M059J (cell line): ENCODE measurements at regions not wholly inside any gene's neighbourhood (a gene's known extent, or its start where the extent isn't known, plus 50 kb on each side); places are given as distances from the start of the nearest gene placed in this dataset.
"Not testable (repeated sequence)": the region's sequence is repeated elsewhere in the genome, so short reads cannot be mapped to it uniquely, and the experiment has no call there.

Experiments
- DNase-seq: peaks from one replicate; pipeline ENCODE4 v3.0.0-alpha.2; 2012; ENCODE audit warnings: low read depth

DNA sequence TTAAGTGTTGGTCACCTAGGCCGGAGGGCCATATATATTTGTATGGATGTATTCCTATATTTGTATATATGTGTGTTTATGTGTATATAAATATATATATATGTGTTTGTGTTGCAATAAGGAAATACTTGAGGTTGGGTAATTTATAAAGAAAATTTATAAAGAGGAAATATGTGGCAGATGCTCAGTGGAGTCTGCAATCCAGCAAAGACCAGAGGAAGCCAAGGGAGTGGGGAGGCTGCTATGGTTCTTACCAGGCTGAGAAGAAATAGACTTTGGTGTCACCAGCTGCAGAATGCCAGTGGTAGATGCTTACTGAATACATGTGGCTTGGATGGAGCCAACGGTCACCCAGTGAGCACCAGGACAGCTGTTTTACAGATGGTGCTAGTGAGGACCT lies 97.4 kb upstream of the ELOVL5 start:
- DNase-seq = no peak

DNA sequence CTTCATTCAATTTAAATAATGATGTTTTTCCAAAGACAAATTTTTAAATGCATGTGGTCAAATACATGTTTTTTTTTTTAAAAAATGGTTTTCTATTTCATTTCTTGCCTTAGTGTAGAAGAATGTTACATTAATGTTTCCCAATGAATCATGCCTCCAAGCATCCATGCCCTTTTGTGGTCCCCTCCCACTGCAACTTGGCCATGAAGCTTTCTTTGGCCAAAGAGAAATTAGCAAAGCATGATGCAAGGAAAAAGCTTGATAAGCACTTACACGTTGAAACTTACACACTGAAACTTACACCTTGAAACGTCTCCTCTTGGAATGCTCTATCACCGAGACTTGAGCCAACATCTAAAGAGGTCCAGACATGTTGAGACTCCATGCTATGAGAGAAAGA lies 93.0 kb upstream of the ELOVL5 start:
- peak; percentile 20 for DNase-seq

DNA sequence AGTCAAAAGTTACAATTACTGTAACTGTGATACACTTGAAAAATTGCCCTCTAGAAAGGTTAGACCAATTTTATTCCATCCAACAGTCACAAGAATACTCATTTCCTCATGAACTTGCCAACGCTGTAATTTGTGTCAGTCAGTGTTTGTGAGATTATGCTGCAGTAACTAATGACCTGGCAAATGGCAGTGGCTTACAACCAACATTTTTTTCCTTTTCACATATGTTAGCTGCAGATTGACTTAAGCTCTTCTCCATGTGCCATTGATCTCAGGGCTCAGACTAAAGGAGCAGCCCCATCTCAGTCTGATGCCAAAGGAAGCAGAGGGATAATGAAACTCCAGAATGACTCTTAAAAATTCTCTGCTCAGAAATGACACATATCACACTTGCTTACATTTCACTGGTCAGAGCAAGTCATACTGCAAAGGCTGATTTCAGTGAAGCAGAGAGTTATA lies 92.3 kb upstream of the ELOVL5 start:
- no peak for DNase-seq

DNA sequence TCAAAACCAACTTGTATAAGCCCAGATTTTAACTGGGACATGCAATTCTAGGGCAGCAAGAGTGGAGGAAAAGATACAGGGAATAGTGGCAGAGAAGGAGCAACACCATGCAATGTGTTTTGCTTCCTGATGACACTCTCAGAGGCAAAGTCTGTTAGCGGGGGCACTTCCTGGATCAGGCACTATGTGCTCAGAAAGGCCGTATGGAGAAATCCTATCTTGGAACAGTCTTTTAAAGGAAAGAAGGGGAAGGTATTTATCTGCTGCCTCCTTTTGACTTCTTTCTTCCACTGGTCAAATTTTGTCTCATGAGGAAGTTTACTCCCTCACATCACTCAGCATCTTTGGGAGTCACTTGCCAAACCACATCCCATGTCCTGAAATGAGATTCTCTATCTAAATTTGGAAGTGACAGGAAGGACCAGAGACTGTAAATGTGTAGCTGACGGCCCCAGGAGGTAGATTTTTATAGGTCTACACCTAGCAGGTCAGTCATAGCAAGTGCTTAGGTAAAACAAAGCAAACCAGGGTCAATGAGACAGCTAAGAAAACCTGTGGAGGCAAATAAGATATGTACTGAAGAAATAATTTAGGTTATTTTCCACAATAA lies 91.7 kb upstream of the ELOVL5 start:
- DNase-seq = no peak

DNA sequence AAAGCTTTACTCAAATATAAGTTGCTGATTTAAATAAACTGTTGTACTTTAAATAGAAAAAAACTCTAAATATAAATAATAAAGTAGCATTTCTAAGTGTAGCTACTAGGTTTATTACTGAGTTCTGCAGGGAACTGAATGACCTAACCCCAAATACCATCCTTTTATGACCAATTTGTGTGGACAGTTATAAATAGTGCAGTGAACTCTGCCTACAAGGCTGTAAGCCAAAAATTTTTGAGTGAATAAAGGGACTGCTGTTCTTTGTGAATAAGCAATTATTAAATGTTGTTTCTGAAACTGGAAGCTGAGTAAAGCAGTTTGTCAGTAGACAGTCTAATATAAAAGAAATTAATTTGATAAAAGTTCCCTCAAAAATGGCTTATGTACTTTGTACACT lies 90.8 kb upstream of the ELOVL5 start:
- DNase-seq = peak; percentile 25

DNA sequence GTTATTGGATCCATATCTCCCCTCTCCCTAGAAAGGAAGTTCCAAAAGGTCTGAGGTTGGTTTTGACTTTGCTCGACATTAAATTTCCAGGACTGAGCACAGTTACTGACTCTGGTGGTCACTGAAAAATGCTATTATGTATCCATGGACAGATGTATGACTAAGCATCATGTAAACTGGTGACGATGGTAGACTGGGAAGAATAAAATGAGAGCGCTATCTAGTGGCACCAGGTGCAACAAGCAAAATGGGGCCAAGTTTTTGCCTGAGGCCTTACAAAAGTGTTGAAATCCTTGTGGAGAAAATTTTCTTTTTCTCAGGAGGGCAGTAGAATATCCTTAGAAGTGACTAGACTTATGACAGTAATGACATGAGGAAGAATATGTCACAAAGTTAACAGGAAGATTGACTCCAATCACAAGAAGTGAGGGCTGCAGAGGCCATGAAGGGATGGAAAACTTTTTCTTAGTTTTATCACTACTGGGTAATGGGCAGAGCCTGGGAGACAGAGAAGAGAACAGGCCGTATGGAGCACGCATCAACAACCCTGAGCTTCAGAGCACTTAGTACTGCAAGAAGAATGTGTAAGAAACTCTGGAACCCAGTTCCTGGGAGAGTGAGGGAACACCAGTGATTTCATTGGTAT lies 88.9 kb upstream of the ELOVL5 start:
- DNase-seq = peak; percentile 87

DNA sequence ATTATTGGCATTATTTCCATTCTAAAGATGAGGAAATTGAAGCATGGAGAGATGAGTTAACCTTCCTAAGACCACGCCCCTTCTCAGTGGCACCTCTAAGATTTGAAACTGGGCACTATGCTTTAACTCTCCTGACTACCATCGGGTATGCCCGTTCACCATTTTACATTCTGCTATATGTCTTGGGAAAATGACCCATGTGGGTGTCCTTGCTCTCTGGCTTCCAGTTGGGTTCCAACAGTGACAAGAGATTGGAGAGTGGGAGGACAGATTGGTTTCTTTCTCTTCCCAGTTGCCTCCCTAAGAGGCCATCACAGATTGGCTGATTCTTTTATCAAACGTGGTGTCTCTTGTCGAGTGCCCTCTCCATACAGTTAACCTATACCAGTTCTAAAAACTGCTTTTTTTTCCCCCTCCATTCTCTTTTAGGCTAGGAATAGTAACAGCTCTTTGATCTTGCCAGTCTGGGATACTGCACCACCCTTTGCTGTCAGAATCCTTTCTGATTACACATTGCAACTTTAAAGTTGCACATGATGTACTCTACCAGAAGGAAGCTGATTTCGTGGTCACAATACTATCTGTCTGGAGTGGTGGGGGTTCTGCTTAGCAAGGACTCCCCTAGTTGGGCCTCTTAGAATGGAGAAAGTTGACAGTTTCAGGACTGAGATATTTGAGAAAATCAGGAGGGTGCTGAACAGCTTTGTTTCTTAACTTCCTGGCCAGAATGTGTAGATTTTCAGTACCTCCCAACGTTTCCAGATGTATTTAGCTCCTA lies 88.0 kb upstream of the ELOVL5 start:
- DNase-seq = no peak

DNA sequence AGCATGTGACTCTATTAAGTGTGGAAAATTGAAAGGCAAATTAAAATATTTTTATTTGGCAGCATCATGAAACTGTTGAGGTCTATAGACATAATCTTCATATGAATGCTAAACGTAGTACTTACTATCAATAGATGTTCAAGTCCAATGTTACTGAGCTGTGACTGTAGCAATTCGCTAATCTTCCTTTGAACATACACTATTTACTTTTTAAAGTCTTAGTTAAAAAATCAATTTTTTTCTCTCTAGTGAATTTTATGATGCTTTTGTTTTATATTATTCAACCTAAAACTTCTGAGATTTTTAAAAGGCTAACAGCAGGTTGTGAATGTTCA lies 85.2 kb upstream of the ELOVL5 start:
- no peak for DNase-seq

DNA sequence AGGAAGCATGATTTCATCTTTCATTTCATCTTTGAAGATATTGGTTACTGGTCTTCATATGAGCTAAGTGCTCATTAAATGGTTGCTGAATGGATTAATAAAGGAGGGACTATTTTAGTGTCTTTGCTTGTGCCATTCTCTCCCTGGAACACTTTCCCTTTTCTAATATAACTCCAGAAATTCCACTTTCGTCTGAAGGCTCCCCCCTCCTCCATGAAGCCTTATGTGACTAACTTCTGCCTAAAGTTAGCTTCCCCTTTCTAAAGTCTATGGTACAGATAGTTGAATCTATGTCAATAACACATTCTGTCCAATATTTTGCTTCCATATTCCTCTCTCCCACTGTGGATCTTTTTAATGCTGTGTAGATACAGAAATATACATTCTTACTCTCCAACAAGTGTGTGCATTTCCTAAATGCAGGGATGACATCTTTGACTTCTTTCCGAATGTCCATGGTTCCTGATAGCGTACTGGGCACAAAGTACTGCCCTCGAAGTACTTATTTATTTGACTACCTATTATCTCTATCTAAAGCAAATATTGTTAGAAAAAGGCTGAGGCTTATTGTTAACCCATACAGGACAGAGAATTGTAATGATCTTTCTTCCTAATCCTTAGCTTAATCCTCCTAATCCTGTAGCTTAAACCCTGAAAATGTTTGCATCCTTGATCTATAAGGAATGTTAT lies 84.7 kb upstream of the ELOVL5 start:
- DNase-seq = no peak

DNA sequence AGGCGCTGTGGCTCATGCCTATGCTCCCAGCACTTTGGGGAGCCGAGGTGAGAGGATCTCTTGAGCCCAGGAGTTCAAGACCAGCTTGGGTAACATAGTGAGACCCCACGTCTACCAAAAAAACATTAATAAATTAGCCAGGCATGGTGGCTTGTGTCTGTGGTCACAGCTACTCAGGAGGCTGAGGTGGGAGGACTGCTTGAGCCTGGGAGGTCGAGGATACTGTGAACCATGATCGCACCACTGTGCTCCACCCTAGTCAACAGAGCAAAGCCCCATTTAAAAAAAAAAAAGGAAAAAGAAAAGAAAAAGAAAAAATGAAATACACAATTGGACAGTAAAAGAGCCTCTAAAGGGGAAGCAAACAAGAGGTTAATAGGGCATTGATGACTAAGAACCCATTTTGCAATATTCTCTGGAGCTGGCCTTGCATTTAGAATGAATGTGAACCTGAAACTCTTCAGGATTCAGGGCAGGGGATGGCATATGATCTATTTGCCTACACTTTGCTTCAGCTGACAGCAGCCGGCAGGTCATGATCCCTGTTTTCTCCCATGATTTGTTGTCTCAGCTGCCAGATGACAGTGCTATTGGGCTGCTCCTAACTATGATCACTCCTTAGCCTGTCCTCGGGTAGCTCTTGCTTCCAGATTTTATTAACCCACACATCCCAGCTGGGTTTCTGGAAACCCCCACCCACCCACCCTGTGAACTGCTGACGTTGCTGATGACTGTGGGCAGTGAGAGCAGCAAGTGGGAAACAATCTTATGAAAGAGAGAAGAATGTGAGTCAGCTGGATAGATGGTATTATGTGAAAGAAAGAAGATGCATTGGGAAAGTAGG lies 83.8 kb upstream of the ELOVL5 start:
- peak; percentile 71 for DNase-seq

DNA sequence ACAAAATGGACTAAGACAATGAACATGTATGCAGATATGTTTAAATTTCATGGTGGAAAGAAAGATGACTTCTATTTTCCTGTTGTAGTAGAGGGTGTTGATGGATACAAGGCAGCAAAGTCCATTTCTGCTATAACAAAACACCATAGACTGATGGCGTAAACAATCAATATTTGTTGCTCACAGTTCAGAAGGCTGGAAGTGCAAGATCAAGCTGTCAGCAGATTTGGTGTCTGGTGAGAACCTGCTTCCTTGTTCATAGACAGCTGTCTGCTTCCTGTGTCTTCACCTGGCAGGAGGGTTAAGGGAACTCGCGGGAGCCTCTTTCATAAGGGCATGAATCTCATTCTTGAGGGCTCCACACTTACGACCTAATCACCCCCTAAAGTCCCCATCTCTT lies 83.0 kb upstream of the ELOVL5 start:
- no peak for DNase-seq

DNA sequence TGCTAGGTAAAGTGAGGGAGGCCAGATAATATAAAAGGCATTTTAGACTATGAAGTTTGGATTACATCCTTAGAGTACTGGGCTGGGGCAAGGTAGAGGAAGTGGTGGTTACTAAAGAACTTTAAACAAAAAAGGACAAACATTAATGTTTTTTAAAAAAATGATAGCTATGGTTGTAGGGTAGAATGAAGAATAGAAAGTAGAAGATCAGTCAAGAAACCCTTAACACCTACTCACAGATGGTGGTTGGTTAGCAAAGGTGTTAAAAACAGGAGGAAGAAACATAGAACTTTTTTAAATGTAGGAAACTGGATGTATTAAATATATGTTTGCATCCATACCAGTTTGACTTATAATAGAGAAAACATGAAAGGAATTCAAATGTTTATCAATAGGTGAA lies 80.7 kb upstream of the ELOVL5 start:
- DNase-seq = no peak

DNA sequence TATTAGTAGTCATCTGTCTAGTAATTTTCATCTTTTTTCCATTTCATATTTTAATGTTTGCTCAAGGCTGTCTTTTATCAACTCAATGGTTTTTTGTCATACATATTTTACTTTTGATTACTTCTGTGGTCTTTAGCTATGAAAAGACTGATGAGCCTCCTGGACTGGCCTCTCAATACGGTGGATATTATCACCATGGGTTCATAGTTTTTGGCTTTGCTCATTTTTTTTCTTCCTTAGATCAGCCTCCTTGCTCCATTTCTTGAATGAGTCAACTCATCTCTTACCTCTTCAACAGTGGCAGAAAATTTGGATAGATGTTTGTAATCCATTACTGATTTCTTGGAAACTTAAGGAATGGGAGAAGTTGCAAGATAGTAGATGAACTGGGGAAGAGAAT lies 80.1 kb upstream of the ELOVL5 start:
- no peak for DNase-seq

DNA sequence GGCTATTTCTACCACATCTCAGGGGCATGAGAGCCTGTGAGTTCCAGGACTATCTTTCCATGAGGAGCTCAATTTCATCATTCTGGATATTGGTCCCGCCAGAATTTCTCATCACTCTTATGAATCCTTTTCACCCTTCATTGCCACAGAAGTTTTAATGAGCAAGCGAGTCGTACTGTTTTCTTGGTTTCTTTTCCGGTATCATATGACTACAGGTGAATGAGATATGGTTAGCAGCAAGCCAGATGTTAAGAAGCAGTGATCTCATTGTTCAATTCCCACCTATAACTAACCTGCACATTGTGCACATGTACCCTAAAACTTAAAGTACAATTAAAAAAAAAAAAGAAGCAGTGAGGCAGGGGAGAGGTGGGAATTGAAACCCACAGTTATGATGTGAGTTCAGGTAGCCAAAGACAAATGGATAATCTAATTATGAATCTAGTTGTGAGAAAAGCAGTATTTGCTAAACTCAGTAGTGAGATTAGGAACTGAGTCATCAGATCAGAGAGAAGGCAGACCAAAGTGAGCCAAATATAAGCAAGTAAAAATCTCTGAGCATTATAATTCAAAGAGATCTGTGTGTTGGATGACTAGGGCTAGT lies 78.0 kb upstream of the ELOVL5 start:
- no peak for DNase-seq

DNA sequence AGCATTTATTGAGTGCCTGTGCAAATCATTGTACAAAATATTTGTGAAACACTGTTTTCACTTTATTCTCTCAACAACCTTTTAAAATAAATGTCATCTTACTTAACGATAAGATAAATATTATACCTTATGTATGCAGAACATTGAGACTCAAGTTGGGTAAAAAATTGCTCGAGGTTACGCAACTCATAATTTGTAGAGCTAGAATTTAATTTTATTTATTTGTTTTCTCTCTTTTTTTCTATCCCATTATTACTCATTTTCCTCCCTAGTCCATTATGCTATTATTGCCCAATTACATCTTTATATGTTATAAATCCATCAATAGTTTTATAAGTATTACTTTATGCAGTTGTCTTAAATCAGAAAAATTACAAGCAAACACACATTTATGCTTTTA lies 77.4 kb upstream of the ELOVL5 start:
- DNase-seq = no peak

DNA sequence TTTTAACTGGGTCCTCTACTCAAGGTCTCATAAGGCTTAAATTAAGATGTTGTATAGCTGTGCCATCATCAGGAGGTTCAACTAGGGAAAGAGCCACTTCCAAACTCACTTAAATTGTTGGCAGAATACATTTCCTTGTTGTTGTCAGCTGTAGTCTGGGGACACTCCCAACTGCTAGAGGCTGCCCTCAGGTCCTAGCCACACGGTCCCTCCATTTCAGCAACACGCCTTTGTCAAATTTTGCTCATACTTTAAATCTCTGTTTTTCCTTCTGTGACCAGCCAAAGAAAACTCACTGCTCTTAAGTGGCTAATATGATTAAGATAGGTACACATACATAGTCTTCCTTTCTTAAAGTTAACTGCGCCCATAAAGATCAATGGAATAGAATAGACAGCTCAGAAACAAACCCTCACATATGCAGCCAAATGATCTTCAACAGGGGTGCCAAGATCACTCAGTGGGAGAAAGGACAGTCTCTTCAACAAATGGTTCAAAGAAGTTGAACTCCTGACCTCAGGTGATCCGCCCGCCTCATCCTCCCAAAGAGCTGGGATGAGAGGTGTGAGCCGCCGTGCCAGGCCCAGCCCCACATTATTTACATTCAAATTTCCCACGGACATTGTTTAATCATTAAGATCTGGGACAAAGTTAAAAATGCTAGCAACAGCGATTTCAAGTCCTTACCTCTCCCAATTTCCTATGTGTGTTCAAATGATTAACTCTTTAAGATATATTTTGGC lies 76.4 kb upstream of the ELOVL5 start:
- DNase-seq = no peak

DNA sequence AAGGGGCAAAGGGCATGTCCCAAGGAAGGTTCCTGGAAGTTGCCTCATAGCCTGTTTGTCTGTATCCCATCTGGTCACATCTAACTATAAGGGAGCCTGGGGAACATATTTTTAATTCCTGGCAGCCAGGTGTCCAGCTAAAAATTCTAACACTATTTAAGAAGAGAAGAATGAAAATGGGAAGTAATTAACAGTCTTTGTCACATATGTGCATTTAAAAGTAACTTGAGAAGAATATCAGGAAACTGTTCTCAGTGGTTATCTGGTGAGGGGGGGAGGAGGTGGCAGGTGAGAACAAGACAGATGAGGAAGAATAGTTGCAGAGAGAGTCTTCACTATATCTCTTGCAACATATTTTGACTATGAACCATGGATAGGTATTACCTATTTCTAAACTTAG lies 75.5 kb upstream of the ELOVL5 start:
- DNase-seq = no peak

DNA sequence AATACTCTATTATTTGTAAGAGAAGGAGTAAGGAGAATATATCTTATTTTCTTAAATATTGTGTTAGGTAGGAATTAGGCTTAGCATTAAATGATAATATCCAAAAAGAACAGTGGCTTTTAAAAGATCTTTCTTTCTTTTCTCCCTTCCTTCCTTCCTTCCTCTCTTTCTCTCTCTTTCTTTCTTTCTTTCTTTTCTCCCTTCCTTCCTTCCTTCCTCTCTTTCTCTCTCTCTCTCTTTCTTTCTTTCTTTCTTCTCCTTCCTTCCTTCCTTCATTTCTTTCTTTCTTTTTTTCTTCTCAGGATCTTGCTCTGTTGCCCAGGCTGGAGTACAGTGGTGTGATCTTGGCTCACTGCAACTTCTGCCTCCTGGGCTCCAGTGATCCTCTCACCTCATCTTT lies 74.8 kb upstream of the ELOVL5 start:
- DNase-seq = not testable (repeated sequence)

DNA sequence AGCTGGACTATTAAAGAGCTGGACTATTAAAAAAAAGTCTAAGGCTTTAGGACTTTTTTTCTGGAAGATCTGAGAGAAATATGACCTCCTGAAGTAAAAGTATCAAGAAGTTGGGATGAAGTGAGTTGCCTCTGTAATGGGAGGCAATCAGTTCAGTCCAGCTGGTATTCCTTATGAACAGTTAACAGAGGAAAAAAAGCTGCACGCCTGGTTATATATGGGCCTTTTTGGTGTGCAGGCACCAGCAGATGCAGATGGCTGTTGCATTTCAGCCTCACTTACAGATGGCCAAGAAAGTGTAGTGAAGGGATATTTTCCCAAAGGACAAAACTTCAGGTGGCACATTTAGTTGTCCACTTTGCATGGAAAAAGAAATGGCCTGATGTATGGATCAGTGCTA lies 70.3 kb upstream of the ELOVL5 start:
- DNase-seq = no peak

DNA sequence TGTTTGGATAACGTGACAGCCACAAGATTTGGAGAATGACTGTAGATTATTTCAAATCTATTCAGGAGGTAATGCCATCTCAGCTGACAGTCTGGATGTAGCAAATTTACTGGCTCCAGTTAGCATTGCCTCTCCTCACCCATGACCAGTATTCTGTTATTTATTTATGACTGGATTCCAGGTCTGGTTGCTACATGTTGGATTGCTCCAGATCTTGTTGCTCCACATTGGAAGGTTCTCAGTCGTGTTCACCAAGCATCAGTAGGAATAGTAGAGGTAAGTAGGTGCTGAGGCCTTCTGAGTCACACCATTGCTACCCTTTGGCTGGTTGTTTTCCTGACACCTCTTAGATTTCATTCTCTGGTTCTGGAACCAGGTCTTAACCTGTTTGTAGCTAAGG lies 69.5 kb upstream of the ELOVL5 start:
- no peak for DNase-seq

DNA sequence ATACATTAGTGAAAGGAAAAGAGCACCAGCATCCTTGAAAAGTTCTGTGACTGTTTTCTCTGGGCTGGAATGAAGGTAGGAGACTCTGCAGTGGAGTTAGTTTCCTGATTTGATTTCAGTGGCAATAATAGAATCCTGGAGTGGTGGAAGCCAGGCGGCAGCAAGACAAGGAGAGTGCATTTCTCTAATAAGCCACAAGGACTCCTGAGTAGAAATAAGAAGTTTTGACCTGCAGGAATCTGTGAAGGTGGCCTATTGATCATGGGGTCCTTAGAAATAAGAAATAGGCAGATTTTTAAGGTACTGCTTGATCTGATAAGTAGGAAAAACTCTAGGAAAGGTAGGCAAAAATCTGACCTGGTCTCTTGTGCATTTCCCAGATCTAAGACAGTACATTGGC lies 68.4 kb upstream of the ELOVL5 start:
- DNase-seq = no peak
